ENCODE measurements at regions not wholly inside any gene's neighbourhood (a gene's known extent, or its start where the extent isn't known, plus 50 kb on each side); places are given as distances from the start of the nearest gene placed in this dataset.
"Not testable (repeated sequence)": the region's sequence is repeated elsewhere in the genome, so short reads cannot be mapped to it uniquely, and the experiment has no call there.

DNA sequence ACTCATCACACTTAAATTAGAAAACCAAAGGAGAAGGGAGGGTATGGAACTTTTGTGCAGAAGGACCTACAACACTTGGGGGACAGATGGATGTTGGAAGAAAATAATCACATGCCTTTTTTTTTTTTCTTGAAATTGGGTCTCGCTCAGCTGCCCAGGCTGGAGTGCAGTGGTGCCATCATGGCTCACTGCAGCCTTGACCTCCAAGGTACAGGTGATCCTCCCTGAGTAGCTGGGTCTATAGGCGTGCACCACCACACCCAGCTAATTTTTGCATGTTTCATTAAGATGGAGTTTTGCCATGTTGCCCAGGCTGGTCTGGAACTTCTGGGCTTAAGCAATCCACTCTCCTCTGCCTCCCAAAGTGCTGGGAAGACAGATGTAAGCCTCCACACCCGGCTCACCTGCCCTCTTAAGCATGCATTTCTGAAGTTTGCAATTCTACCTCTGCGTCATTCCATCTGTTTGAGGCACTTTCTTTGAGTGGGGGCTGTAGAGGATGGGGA, 370.8 kb upstream of the JARID2 start:
- DNase-seq = no peak

DNA sequence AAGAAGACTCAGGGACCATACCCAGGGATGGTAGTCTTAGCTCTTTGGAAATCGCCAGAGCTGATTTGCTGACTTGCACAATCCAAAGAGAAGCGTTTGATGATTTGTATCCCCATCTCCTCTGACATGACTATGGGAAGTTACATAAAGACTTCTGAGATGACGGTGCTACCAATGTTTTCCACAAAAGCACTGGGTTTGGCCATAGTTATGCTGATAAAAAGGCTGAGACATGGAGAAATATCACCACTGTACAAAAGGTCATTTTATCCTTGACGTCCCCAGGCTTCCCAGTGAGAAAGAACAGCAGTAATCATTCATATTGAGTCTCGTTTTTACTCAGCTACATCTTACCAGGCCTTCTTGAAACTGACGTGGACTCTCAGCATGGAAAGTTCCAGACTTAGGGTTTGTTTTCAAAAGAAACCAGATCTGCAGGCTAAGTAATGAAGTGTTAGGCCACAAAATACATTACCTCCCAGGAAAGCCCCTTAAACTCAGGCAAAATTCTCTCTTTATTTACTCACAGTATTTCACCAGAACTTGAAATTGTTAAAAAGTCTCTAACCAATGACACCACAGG, 370.3 kb upstream of the JARID2 start:
- no peak for DNase-seq

DNA sequence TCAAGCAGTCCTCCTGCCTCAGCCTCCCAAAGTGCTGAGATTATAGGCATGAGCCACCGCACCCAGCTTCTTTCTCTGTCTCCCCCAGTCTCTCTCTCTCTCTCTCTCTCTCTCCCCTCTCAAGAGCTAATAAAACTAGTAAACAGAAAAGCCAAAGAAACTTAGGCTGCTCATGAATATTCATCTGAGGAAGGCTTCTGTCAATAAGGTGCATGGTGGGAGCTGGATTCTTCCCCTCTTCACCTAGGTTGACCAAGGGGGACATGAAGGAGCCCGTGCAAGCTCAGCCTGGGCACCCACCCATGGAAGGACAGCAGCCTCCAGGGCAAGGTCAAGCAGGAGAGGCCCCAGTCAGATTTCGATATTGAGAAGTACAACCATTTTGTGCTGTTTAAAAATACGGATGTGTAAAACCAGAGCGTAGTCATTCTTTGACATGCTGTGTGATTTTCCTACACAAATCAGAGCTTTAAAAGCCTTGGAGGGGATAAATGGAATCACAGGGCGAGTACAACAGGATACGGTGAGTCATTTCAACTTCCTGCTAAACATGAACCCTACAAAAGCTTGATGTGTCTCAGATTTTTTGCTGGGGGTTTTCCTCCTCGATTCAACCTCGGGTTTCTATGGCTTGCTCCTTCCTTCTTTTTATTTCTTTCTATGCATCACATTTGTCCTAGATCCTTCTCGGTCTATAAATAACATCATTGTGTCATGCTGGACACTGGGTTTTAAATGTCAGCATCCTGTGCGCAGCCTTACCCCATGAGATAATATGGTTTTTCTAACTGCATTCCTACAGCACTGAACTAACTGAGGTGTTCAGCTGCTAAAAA, 368.9 kb upstream of the JARID2 start:
- no peak for DNase-seq

DNA sequence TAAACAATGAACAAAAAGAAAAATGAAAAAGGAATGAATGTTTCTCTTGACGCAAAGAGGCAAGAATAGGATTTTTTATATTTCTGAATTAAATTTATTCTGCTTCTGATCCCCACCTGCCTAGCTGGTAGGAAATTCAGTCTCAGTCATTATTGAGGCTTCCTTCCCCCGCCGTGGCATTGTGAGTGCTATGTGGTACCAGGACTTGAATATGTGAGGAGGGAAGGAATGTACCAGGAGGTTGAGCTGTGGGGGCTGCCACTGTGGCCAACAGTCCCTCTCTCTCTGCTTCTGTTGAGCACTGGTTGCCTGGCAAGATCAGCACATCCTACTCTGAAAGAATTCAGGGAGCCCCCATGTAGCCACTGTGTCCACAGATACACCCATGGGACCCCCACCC, 368.1 kb upstream of the JARID2 start:
- DNase-seq = no peak

DNA sequence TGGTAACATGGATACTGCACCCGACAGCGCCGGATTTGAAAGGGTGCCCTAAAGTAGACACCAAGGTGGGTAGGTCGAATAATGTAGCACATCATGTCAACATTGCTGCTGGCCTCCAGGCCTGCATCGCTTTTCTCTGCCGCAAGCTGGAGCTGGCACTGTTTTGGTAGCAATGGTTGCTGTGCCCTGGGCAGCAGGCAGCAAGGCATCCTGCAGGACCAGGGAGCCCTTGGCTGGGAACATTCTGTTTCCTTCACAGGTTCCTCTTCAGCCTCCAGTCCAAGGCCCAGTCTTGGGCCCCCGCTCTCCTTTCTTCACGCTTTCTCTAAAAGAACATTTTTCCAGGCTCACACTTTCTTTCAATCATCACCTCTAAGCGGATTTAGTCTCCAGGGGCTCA, 365.8 kb upstream of the JARID2 start:
- DNase-seq = no peak

DNA sequence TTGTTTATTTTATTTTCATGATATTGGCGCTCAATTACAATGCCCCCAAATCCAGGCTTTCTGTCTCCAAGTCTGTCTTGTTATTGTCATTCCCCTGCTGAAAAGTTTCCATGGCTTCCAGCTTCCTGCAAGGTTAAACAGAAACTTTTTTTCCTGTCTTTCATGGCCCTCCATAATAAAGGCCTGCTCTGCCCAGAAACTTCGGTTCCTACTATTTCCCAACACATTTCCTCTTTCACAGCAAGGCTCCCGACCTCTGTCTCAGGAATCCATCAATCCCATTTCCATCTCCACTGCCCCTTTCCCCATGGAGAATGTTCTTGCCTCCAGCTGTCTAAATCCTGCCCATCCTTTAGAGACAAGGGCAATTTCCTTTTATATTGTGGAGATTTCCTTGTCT, 365.2 kb upstream of the JARID2 start:
- no peak for DNase-seq

DNA sequence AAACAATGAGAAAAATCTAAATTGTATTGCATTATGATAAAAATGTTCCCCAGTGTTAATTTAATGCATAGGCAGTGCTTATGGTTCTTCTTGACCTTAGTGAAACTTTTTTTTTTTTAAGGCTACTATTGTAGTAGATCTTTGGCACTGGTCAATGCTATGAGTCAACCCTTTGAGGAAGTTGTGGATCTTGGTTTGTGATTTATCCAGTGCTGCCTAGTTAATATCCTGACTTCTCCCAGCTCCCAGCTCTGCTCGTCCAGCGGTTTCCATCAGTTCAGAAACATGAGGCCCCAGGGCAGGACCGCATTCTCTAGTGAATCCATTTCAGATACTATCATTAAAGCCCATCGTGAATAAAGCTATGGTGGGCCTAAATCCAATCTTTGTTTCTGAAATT, 364.5 kb upstream of the JARID2 start:
- no peak for DNase-seq

DNA sequence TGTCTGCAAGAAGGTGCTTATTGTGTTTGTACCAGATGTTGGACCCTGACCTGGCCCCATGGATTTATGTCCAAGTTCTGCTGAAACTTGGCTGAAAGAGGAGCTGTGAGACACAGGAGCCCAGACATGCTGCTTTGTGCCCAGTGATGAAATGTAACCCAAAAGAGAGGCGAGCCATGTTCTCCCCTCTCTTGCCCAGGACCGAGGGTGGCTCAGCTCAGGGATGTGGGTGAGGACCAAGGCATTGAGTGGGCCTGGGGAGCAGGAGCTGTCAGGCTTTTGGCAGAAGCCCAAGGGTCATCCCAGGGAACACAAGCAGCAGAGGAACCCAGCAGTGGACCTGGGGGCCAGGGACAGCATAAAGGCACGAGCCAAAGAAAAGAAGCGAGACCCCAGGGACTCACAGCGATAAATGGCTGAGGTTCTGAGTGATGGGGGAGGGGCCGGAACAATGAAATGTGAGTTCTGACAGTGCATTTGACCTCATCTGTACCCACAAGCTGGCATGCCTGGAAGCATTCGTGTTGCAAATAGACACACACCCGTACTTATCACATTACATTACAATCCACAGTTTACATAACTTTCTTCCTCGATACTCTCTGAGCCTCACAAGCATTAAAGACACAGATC, 363.4 kb upstream of the JARID2 start:
- no peak for DNase-seq

DNA sequence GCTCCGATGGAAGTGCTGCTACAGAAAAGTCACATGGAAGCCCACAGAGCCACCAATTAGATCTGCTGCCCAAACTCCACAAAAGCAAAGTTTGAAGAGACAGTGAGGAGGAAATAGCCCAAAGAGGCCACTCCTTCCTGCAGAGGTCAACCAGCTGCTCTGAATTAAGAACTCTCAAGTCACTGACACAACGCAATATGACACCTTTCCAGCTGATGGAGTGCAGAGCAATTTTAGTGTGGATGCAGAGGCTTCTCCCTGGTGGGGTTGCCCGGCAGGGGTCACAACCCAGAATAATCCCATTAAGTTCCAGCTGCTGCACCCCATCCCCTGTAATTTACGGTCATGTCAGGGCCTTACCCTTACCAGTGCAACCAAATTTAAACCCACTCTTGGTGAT, 361.9 kb upstream of the JARID2 start:
- no peak for DNase-seq

DNA sequence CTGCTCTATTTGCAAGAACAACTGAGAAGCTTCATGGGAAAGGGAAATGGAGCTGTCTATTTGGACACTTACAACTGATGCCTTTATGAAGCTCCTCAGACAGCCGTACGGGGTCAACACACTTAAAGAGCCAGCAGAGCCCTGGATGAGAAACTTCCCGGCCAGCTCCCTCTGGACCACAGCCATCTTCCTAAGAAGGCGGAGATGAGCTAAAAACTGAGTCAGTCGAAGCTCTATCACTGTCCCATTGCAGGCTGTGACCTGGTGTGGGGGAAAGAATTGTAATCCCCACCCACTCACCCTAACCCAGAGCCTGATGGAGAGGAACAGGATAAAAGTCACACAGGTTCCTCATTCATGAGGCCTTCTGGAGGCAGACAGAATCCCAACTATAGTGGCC, 360.4 kb upstream of the JARID2 start:
- no peak for DNase-seq

DNA sequence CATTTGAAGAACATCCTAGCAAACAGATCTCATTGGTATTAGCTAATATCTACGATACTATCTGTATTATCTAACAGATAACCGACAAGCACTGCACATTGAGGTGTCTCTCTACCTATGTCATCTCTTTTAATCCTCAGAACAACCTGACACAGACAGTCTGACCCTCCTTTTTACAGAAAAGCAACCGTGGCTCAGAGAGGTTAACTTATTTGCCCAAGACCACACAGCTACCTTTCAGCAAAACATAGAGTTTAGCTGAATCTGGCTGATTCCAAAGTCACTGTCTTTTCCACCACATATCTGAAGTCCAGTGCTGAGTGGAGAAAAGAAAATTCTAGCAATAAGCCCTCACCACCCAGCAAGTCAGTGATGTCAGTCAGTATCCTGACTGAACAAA, 358.7 kb upstream of the JARID2 start:
- DNase-seq = no peak

DNA sequence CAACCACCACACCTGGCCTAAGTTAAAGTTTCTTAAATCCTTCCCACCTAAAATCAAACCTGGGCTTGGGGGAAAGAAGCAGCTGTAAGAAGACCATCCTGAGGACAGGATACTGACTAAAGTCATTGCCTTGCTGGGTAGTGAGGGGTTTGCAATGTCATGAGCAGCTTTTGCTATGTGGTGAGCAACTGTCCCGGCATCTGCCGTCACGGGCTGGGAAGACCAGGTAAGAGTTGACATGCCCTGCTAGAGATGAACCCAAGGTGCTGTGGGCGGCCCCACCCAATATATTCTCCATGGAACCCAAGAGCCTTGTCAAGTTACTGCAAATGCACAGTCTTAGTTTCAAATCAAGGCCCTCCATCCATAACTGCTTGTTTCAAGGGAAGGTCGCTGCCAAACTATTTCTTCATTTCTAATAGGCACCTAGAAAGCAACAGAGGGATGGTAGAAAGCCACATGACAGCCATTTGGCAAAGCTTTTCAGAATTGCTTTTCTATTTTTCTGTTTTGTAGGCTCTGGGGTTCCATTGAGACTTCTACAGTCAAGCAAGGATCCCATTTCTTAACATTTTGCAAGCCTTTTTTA, 357.8 kb upstream of the JARID2 start:
- no peak for DNase-seq

DNA sequence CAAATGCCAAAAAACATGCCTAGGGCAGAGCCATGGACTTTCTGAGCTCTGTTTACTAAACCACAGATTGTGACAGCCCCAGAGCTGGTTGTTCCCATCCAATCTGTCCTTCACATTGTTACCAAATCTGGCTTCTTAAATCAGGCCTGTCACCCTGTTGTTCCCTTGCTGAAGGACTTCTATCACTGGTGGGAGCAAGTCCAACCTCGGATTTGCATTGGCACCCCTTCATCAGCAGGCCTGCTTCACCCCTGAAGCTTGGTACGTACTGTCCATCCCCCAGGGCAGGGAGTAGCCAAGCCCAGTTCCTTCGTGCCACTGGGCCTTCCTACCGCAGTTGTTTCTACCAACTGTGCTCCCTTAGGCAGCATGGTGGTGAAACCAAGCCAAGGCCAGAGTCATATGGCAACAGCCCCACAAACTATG, 357.3 kb upstream of the JARID2 start:
- no peak for DNase-seq

DNA sequence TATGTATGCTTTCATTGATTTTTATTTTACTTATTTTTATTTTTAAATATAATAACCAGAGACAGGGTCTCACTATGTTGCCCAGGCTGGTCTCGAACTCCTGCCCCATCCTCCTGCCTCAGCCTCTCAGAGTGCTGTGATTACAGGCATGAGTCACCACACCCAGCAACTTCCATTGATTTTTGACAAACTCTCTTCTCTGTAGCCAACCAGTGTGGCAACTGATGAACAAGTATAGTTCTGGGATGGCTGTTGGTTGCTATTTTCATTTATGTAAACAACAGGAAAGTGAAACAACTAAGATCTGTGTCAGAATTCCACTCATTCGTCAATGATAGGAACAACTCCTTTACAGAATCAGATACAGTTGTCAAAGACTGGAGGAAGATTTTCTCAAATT, 356.7 kb upstream of the JARID2 start:
- no peak for DNase-seq

DNA sequence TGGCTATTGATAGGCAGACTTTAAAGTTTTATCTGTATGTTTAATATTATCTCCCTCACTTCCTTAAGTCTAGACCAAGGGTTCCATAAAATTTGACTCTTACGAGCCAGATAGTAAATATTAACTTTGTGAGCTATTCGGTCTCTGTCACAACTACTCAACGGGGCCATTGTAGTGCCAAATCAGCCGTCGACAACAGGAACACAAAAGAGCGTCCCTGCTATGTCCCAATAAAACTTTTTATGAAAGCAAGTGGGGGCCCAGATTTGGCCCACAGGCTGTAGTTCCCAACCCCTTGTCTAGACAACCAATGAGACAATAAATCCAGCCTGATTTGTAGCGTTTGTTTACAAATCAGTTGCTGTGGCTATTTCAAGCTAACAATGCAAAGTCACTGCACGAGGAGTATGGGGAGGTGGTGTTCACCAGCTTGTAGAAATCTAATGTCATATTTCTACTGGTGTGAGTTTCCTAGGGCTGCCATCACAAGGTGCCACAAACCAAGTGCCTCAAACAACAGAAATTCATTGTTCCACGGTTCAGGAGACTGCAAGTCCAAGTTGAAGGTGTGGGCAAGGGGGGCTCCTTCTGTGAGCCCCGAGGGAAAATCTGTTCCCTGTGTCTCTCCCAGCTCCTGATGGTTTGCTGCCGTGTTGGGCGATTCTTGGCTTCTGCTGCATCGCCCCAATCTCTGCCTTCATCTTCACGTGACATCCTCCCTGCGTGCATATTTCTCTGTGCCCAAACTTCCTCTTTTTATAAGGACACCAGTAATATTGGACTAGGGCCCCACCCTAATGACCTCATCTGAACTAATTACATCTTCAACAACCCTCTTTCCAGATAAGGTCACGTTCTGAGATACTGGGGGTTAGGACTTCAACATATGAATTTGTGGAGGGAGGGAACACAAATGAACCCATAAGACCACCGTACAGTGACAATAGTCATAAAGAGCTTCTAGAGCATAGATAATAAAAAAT, 356.0 kb upstream of the JARID2 start:
- no peak for DNase-seq

DNA sequence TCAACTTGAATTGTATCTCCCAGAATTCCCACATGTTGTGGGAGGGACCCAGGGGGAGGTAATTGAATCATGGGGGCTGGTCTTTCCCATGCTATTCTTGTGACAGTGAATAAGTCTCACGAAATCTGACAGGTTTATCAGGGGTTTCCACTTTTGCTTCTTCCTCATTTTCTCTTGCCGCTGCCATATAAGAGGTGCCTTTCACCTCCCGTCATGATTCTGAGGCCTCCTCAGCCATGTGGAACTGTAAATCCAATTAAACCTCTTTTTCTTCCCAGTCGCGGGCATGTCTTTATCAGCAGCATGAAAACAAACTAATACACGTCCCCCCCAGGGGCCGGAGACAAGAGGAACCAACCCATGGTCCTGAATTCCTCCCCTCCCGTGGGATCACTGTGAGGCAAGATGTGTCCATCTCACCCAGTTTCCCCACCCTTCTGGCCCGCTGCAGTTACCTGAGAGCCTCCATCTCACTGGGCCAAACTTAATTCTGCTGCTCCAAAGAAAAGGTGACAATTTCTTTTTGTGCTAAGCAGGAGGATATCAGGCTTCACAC, 354.0 kb upstream of the JARID2 start:
- not testable (repeated sequence) for DNase-seq

DNA sequence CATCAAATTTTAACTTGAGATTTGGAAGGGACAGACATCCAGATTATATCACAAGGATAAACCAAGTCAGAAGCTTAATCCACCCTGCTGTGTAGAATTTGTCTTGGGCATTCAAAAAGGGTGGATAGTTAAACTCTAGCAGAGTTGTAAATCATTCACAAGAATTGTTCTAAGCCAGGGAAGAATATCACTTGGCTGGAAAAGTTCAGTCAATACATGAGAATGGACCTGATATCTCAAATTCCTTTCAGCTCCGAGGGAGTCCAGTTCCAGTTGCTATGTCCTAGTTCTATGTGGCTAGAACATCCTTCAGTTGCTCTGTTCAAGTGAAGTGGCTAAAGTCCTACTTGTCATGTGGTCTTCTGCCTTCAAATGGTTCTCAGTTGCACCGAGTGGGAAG, 351.8 kb upstream of the JARID2 start:
- no peak for DNase-seq

DNA sequence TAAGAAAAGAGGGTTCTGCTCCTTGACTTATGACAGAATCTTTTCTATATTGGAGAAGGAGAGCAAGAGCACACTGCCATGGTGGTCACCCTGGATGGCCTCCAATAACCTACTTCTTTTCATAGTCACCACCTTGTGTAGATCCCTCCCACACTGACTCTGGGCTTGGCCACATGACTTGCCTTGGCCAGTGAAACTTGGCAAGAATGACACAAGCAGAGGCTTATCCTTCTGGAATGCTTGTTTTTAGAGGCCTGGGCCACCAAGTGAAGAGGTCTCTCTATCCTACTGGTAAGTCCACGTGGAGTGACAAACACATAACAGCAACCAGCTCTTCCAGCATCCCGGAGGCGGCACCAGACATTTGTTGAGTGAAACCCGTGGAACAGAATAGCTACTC, 349.4 kb upstream of the JARID2 start:
- no peak for DNase-seq

DNA sequence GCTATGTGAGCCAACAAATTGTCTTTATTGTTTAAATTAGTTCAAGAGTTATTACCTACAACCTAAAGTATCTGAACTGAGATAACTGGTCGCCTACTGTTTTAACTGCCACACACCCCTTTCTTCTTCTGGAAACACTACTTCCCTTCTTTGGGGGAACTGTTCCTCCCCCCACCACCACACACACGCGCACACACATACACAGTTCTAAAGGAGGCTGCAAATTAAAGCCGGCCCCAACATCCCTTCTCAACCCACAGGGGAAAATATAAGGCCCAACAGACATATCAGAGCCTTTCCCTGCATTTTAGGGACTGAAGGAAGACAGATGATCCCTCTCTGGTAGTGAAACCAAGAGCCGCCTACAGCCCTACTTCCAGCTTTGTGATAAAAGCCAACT, 348.0 kb upstream of the JARID2 start:
- DNase-seq = no peak

DNA sequence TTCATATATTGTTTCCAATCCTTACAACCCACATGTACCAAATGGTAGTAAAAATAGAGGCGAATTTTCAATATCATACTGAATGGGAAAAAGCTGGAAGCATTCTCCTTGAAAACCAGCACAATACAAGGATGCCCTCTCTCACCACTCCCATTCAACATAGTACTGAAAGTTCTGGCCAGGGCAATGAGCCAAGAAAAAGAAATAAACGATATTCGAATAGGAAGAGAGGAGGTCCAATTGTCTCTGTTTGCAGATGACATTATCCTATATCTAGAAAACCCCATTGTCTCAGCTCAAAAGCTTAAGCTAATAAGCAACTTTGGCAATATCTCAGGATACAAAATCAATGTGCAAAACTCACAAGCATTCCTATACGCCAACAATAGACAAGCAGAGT, 346.4 kb upstream of the JARID2 start:
- DNase-seq = not testable (repeated sequence)

DNA sequence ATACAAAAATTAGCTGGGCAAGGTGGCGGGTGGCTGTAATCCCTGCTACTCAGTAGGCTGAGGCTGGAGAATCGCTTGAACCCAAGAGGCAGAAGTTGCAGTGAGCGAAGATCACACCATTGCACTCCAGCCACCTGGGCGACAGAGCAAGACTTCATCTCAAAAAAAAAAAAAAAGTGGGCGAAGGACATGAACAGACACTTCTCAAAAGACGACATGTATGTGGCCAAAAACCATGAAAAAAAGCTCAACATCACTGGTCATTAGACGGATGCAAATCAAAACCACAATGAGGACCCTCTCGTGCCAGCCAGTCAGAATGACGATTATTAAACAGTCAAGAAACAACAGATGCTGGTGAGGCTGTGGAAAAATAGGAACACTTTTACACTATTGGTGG, 344.9 kb upstream of the JARID2 start:
- no peak for DNase-seq

All from right lung (tissue), 2 donors.